Neural crest cell (in vitro differentiated cells): ENCODE measurements at regions not wholly inside any gene's neighbourhood (a gene's known extent, or its start where the extent isn't known, plus 50 kb on each side); places are given as distances from the start of the nearest gene placed in this dataset.

ENCODE experiments used
- DNase-seq: peaks from one replicate; pipeline ENCODE4 v3.0.0; 2021; ENCODE audit warnings: low read depth, mixed read lengths, low spot score
- H3K27ac Mint-ChIP-seq: one replicate; pipeline ENCODE4 v1.8.0; 2021; ENCODE audit warnings: mild to moderate bottlenecking, mixed read lengths; ENCODE audit not compliant: unreplicated experiment
- H3K27me3 Mint-ChIP-seq: 2 replicates; pipeline ENCODE4 v1.8.0; 2021; ENCODE audit warnings: low read depth, mild to moderate bottlenecking, mixed read lengths
- H3K36me3 Mint-ChIP-seq: 2 replicates; pipeline ENCODE4 v1.8.0; 2021; ENCODE audit warnings: low read depth, mild to moderate bottlenecking, mixed read lengths
- H3K4me1 Mint-ChIP-seq: 2 replicates; pipeline ENCODE4 v1.8.0; 2021; ENCODE audit warnings: mixed read lengths
- H3K4me3 Mint-ChIP-seq: one replicate; pipeline ENCODE4 v1.8.0; 2021; ENCODE audit warnings: mild to moderate bottlenecking, mixed read lengths
- H3K9me3 Mint-ChIP-seq: 2 replicates; pipeline ENCODE4 v1.8.0; 2021; ENCODE audit warnings: mixed read lengths
- CTCF ChIP-seq: fragments of 200-600 bp; sonication (generic); conservative IDR thresholded peaks from 2 replicates; pipeline ENCODE4 v1.5.0; 2021; ENCODE audit warnings: antibody characterized with exemption, mild to moderate bottlenecking

- TF ChIP-seq CTCF, result no peak
- Mint-ChIP-seq H3K4me3 (no peak overlapping the region), H3K27me3 (no peaks in the 10 kb centered on the region), H3K9me3 (no peaks in the 10 kb centered on the region), H3K27ac (no peak overlapping the region), H3K4me1 (no peaks in the 10 kb centered on the region), H3K36me3 (no peaks in the 10 kb centered on the region)
- no peak for DNase-seq
These were observed 976.3 kb downstream of the DSC3 start for GRCh38 chr18:30066288-30066687.

- DNase-seq, result no peak
- Mint-ChIP-seq H3K9me3 (no peaks in the 10 kb centered on the region), H3K27ac (no peak overlapping the region), H3K4me3 (no peak overlapping the region), H3K36me3 (no peaks in the 10 kb centered on the region), H3K27me3 (no peaks in the 10 kb centered on the region), H3K4me1 (no peaks in the 10 kb centered on the region)
- TF ChIP-seq CTCF, result no peak
These were observed 985.1 kb downstream of the DSC3 start for GRCh38 chr18:30057398-30057797.

GRCh38 chr18:30056528-30056927 lies 986.0 kb downstream of the DSC3 start:
- Mint-ChIP-seq H3K27ac (no peak overlapping the region), H3K4me1 (no peaks in the 10 kb centered on the region), H3K4me3 (no peak overlapping the region), H3K27me3 (no peaks in the 10 kb centered on the region), H3K9me3 (no peaks in the 10 kb centered on the region), H3K36me3 (no peaks in the 10 kb centered on the region)
- no peak for DNase-seq
- no peak for TF ChIP-seq CTCF

GRCh38 chr18:30044496-30044895 lies 998.0 kb downstream of the DSC3 start:
- H3K36me3 Mint-ChIP-seq, result no peaks in the 10 kb centered on the region
- no peak for DNase-seq
- no peaks in the 10 kb centered on the region for H3K9me3 Mint-ChIP-seq
- no peaks in the 10 kb centered on the region for H3K4me1 Mint-ChIP-seq
- no peaks in the 10 kb centered on the region for H3K27me3 Mint-ChIP-seq
- no peak for TF ChIP-seq CTCF
- no peak overlapping the region for H3K4me3 Mint-ChIP-seq
- H3K27ac Mint-ChIP-seq, result no peak overlapping the region

- H3K4me1 Mint-ChIP-seq, result no peaks in the 10 kb centered on the region
- no peaks in the 10 kb centered on the region for H3K27me3 Mint-ChIP-seq
- peaks cover 3% of the 10 kb centered on the region for H3K9me3 Mint-ChIP-seq
- no peak for TF ChIP-seq CTCF
- DNase-seq, result no peak
- H3K36me3 Mint-ChIP-seq, result no peaks in the 10 kb centered on the region
- no peak overlapping the region for H3K27ac Mint-ChIP-seq
- H3K4me3 Mint-ChIP-seq, result no peak overlapping the region
These were observed 1003.3 kb downstream of the DSC3 start for GRCh38 chr18:30039201-30039600.

- Mint-ChIP-seq H3K36me3 (no peaks in the 10 kb centered on the region), H3K4me3 (no peak overlapping the region), H3K27me3 (no peaks in the 10 kb centered on the region), H3K4me1 (no peaks in the 10 kb centered on the region), H3K9me3 (peaks cover 7% of the 10 kb centered on the region), H3K27ac (no peak overlapping the region)
- no peak for DNase-seq
- TF ChIP-seq CTCF, result no peak
These were observed 1007.7 kb downstream of the DSC3 start for GRCh38 chr18:30034818-30035217.
